Parathyroid adenoma (tissue), 2 donors: ENCODE measurements at regions not wholly inside any gene's neighbourhood (a gene's known extent, or its start where the extent isn't known, plus 50 kb on each side); places are given as distances from the start of the nearest gene placed in this dataset.

Source experiments
- H2AFZ ChIP-seq: fragments of 300-600 bp; sonication (generic); one replicate; pipeline ENCODE4 v1.7.0; 2017; ENCODE audit warnings: antibody characterized with exemption, mild to moderate bottlenecking
- H3K27ac ChIP-seq: fragments of 300-600 bp; sonication (generic); one replicate; pipeline ENCODE4 v1.7.0; 2017
- H3K27me3 ChIP-seq: fragments of 300-600 bp; sonication (generic); one replicate; pipeline ENCODE4 v1.7.0; 2017; ENCODE audit warnings: low read length; ENCODE audit not compliant: control insufficient read depth, insufficient read depth
- H3K36me3 ChIP-seq: fragments of 300-600 bp; sonication (generic); one replicate; pipeline ENCODE4 v1.7.0; 2017; ENCODE audit warnings: low read length; ENCODE audit not compliant: control insufficient read depth, insufficient read depth
- H3K4me1 ChIP-seq: fragments of 300-600 bp; sonication (generic); one replicate; pipeline ENCODE4 v1.7.0; 2017; ENCODE audit warnings: control low read depth
- H3K4me2 ChIP-seq: fragments of 300-600 bp; sonication (generic); one replicate; pipeline ENCODE4 v1.7.0; 2017; ENCODE audit warnings: low read length
- H3K4me3 ChIP-seq: fragments of 300-600 bp; sonication (generic); one replicate; pipeline ENCODE4 v1.7.0; 2017; ENCODE audit warnings: low read depth, low read length
- H3K79me2 ChIP-seq: fragments of 300-600 bp; sonication (generic); one replicate; pipeline ENCODE4 v1.7.0; 2017; ENCODE audit warnings: control low read depth
- H3K9ac ChIP-seq: fragments of 300-600 bp; sonication (generic); one replicate; pipeline ENCODE4 v1.7.0; 2017; ENCODE audit warnings: mild to moderate bottlenecking
- H3K9me3 ChIP-seq: fragments of 300-600 bp; sonication (generic); one replicate; pipeline ENCODE4 v1.7.0; 2017; ENCODE audit warnings: low read length; ENCODE audit not compliant: control insufficient read depth
- CTCF ChIP-seq: fragments of 300-600 bp; sonication (generic); IDR thresholded peaks from one replicate; pipeline ENCODE4 v1.7.0; 2017; ENCODE audit warnings: antibody characterized with exemption, mild to moderate bottlenecking
- donor health status: primary hyperparathyroidism.

- Histone ChIP-seq H3K79me2 (no peaks in the 10 kb centered on the region), H3K27me3 (no peaks in the 10 kb centered on the region), H3K27ac (no peak overlapping the region), H3K9me3 (no peaks in the 10 kb centered on the region), H3K4me2 (no peak overlapping the region), H3K4me3 (no peak overlapping the region), H3K36me3 (no peaks in the 10 kb centered on the region), H3K9ac (no peak overlapping the region), H2AFZ (no peak overlapping the region), H3K4me1 (no peaks in the 10 kb centered on the region)
- no peak for TF ChIP-seq CTCF
Observed at GRCh38 chr10:28467615-28468014, 65.3 kb upstream of the WAC start.

GRCh38 chr10:28468707-28469483 is 64.0 kb upstream of the WAC start:
- H3K36me3 ChIP-seq, result no peaks in the 10 kb centered on the region
- H3K4me2 ChIP-seq, result no peak overlapping the region
- no peak overlapping the region for H3K4me3 ChIP-seq
- no peak for TF ChIP-seq CTCF
- H3K27ac ChIP-seq, result no peak overlapping the region
- H3K9me3 ChIP-seq, result no peaks in the 10 kb centered on the region
- no peaks in the 10 kb centered on the region for H3K4me1 ChIP-seq
- H3K79me2 ChIP-seq, result no peaks in the 10 kb centered on the region
- H2AFZ ChIP-seq, result no peak overlapping the region
- H3K9ac ChIP-seq, result no peak overlapping the region
- no peaks in the 10 kb centered on the region for H3K27me3 ChIP-seq

- no peak for TF ChIP-seq CTCF
Observed at GRCh38 chr10:28470873-28471651, 61.9 kb upstream of the WAC start.

GRCh38 chr10:28471652-28472050 is 61.3 kb upstream of the WAC start:
- Histone ChIP-seq H3K27me3 (no peaks in the 10 kb centered on the region), H3K27ac (no peak overlapping the region), H2AFZ (no peak overlapping the region), H3K4me2 (no peak overlapping the region), H3K9me3 (no peaks in the 10 kb centered on the region), H3K4me1 (no peaks in the 10 kb centered on the region), H3K79me2 (no peaks in the 10 kb centered on the region), H3K36me3 (no peaks in the 10 kb centered on the region), H3K9ac (no peak overlapping the region), H3K4me3 (no peak overlapping the region)
- no peak for TF ChIP-seq CTCF

More at GRCh38 chr10:28470873-28471651, 61.9 kb upstream of the WAC start:
- H3K4me3 ChIP-seq, result no peak overlapping the region
- no peak overlapping the region for H3K9ac ChIP-seq
- H3K4me1 ChIP-seq, result no peaks in the 10 kb centered on the region
- H3K9me3 ChIP-seq, result no peaks in the 10 kb centered on the region
- no peaks in the 10 kb centered on the region for H3K79me2 ChIP-seq
- H3K27me3 ChIP-seq, result no peaks in the 10 kb centered on the region
- no peak overlapping the region for H3K27ac ChIP-seq
- no peak overlapping the region for H3K4me2 ChIP-seq
- H2AFZ ChIP-seq, result no peak overlapping the region
- H3K36me3 ChIP-seq, result no peaks in the 10 kb centered on the region
